ENCODE measurements at regions not wholly inside any gene's neighbourhood (a gene's known extent, or its start where the extent isn't known, plus 50 kb on each side); places are given as distances from the start of the nearest gene placed in this dataset.

- no peak for DNase-seq (ENCODE audit: extremely low read depth, low read depth, low spot score)
These were observed 71.1 kb upstream of the BLCAP start for GRCh38 chr20:37598575-37599342.

GRCh38 chr20:37598100-37598543, 70.4 kb upstream of the BLCAP start:
- no peak for DNase-seq (ENCODE audit: extremely low read depth, low read depth, low spot score)

GRCh38 chr20:37596890-37597536, 69.3 kb upstream of the BLCAP start:
- no peak for DNase-seq (ENCODE audit: extremely low read depth, low read depth, low spot score)

DNA sequence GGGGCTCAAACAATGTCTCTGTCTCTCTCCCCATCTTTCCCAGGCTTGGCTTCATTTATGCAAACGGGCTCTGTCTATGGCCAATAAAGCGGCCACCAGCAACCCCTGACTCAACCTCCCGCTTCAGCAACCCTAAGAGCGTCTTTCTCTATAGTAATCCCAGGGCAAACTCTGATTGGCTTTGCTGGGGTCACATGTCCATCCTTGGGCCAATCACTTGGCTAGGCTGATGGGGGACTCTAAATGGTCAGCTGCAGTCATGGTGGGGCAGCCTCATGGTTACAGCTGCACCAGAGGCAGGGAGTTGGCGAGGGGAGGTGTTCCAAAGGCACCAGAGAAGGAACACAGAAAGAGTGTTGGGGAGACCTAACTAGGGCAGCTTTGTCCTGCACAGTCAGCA, 68.5 kb upstream of the BLCAP start:
- DNase-seq (ENCODE audit: extremely low read depth, low read depth, low spot score), result no peak

DNA sequence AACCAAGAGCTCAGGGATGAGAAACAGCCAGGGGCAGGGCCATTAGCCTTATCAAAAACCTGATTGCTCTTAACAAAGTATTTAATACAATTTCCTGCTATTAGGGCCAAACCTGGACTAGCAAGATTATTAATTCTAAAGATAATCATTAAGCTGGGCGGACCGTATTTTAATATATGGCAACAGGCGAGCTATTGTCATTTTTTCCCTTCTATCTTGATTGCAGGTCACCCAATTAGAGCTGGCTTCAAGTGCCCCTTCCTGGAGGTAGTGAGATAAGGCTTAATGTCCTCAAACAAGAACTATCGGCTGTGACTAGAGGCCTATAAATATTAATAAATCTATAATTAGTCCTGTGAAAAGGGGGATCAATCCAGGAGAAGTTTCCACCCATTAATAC, 66.0 kb upstream of the BLCAP start:
- no peak for DNase-seq (ENCODE audit: extremely low read depth, low read depth, low spot score)

DNA sequence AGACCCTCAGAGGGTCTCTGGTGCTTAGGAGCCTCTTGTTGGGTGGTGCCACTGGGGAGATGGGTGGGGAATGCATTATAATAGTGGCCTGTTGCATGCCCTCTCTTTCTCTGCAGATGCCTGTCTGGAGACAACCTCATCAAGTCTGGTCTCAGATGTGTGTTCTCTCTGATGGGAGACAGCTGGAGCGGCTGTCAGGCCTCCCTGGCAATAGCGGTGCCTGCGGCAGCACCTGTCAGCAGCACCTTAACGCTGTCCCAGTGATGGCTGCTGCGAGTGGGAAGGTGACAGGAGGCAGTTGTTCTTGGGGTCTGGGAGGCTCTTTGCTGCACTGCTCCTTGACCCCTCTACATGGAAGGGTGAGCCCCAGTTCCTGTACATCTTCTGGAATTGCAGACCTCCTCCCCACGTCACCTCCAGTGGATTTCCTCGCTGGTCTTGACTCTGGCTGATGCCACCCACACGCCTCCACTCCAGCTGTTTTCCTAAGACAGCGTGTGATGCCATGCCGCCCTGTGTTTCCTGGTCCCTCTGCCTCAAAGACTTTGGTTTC, 63.3 kb upstream of the BLCAP start:
- DNase-seq (ENCODE audit: extremely low read depth, low read depth, low spot score), result no peak

GRCh38 chr20:37586078-37586477, 58.4 kb upstream of the BLCAP start:
- no peak for DNase-seq (ENCODE audit: extremely low read depth, low read depth, low spot score)

DNA sequence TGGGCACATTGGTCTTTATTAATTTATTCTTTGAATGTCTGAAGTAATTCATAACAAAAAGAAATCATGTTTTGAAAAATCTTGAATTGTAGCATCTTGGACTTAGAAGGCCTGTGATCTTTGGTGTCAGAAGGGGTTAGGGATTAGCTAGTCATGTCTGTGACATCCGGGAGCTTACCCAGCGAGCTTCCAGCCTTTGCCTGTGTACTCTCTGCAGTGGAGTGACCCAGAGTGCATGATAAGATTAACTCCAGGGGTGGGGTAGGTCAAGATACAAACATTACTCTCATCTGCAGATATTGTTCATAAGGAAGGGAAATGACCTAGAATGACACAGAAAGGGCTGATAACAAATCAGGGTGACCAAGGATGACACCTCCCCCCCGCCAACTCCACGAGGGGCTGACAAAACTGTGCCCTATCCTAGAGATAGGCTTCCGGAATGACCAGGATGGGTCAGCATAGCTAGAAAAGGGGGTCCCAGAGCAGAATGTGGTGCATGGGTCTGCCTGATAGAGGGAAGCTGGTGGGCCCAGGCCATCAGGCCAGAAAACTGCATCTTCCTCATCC, 56.6 kb upstream of the BLCAP start:
- no peak for DNase-seq (ENCODE audit: extremely low read depth, low read depth, low spot score)

- no peak for DNase-seq (ENCODE audit: extremely low read depth, low read depth, low spot score)
These were observed 53.6 kb upstream of the BLCAP start for GRCh38 chr20:37581246-37581645.

- DNase-seq (ENCODE audit: extremely low read depth, low read depth, low spot score), result no peak
These were observed 52.4 kb upstream of the BLCAP start for GRCh38 chr20:37580069-37580468.

GRCh38 chr20:37579106-37579505, 51.4 kb upstream of the BLCAP start:
- no peak for DNase-seq (ENCODE audit: extremely low read depth, low read depth, low spot score)

GRCh38 chr20:37577981-37578380, 50.3 kb upstream of the BLCAP start:
- DNase-seq (ENCODE audit: extremely low read depth, low read depth, low spot score), result no peak

All from glomerular endothelial cell (primary cell).